ENCODE measurements at regions not wholly inside any gene's neighbourhood (a gene's known extent, or its start where the extent isn't known, plus 50 kb on each side); places are given as distances from the start of the nearest gene placed in this dataset.
"Not testable (repeated sequence)": the region's sequence is repeated elsewhere in the genome, so short reads cannot be mapped to it uniquely, and the experiment has no call there.

DNA sequence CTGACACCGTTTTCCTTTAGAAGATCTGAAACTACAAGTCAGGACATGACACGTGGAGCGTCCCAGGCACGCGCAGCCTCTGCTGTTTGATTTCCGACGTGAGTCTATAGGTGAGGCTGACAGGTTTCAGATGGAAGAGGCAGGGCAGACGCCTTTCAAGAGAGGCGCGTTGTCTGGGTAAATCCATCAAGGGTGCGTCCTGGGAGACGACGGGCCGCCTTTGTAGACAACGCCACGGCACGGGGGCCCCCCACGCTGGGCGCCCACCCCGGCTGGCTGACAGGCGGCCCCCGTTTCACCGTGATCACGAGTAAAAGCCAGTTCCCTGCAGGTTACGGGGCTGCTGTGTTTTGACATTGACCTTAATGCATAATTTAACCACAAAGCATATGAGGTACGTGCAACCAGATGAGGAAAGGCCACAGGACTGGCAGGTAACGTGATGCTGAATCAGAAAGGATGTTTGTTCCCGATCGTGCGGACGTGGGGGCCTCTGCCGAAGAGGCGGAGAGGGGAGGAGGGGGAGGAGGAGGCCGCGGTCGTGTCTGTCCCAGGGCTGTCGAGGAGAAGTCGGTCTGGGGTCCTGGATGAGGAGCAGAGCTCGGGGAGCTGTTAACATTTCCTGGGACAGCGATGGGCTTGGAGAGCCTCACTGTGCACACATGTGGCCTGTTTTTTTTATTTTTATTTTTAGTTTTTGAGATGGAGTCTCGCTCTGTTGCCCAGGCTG lies 51.1 kb upstream of the PPP2R3B start:
- no peak for DNase-seq (ENCODE audit: low spot score)

DNA sequence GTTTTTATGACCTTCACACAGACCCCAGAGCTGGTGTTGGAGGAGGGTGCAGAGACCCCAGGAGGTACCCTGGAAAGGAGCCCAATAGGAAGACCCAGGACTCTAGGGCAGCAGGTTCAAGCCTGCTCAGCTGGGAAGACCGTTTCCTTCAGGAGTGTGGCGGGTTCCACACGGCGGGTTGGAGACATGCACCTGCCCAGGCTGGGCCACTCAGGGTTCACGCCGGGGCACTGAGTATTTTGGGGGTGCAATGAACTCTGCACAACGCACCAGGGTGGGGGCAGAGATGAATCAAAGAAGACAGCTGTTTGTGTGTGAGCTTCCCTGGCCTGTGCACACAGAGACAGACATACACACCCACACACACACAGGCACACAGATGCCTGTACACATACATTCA lies 52.5 kb upstream of the PPP2R3B start:
- DNase-seq (ENCODE audit: low spot score), result no peak

DNA sequence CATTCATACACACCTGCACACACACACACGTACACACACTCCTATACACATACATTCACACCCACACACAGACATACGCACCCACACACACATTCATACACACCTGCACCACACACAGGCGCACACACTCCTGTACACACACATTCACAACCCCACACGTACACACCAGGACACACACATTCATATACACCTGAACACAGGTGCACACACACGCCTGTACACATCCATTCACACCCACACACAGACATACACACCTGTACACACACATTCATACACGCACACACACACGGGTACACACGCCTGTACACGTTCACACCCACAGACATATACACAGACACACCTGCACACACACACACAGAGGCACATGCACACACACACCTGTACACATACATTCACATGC lies 53.0 kb upstream of the PPP2R3B start:
- DNase-seq (ENCODE audit: low spot score), result no peak

DNA sequence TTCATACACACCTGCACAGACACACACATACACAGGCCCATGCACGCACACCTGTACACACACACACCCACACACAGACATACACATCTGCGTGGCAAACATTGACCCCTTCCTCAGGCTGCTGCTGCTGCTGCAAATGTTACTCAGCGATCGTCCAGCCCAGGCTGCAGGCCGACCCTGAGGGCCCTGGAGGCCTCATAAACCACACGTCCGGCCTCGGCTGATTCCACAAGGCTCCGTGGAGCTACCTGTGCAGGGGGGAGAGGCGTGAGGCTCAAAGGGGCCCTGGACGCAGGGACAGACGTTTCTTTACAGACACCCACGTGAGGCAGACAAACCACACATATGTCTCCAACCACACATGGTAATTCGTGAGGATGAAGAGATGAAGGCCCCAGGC lies 53.9 kb upstream of the PPP2R3B start:
- no peak for DNase-seq (ENCODE audit: low spot score)

DNA sequence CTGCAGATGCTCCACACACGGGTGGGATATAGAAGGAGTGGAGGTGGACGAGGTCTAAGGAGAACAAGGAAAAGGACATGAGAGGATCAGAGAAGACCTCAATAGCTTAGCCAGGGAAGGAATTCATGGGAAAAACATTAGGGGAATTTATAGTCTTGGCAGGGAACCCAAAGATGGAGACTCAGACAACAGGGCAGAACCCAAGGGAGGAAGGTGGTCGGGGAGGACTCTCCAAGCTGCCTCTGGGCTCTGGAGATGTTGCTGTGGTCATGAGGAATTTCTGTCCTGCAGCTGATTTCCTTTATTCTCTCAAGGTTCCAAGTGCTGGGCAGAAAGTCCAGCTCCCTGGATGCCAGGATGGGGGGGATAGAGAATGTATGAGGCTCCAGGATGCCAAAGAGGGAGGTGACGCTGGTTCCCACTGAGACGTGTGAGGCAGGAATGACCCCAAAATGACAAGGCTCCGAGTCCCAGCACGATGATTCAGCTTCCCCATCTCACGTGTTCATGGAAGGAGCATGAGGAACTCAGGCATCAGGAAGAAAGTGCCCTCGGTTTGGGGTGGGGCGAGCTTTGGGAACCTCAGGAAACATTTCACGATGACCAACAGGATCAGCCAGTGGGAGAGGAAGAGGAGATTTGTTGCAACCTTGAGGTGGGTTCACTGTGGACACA lies 57.0 kb upstream of the PPP2R3B start:
- DNase-seq (ENCODE audit: low spot score), result no peak

DNA sequence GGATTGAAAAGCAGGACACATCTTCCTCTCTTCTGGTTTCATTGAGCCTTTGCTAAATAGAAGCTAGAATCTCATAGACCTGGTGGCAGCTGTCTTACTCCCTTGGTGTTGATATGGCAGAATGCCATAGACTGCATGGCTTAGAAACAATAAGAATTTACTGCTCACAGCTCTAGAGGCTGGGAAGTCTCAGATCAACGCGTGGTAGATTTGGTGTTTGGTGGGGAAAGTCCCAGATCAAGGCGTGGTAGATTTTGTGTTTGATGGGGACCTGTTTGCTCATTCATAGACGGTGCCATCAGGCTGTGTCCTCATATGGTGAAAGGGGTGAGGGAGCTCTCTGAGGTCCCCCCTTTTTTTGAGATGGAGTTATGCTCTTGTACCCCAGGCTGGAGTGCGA lies 57.6 kb upstream of the PPP2R3B start:
- DNase-seq (ENCODE audit: low spot score), result no peak

DNA sequence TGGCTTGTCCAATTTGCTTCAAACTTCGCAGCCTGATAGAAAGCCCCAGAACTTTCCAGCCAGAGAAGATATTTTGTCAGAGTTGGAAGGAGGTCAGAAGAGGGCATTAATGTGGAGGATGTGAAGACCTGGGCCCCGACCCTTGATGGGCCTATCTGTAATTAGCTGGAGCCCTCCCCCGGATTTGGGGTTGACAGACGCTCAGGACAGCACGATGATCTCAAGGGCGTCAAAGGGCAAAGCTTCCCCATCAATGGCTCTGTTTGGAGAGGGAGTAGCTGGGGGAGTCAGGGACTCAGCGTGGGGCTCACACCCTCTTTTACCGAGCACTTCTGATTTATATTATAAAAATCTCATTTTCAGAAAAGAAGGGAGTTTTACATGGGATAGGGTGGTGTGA lies 59.0 kb upstream of the PPP2R3B start:
- DNase-seq (ENCODE audit: low spot score), result no peak

DNA sequence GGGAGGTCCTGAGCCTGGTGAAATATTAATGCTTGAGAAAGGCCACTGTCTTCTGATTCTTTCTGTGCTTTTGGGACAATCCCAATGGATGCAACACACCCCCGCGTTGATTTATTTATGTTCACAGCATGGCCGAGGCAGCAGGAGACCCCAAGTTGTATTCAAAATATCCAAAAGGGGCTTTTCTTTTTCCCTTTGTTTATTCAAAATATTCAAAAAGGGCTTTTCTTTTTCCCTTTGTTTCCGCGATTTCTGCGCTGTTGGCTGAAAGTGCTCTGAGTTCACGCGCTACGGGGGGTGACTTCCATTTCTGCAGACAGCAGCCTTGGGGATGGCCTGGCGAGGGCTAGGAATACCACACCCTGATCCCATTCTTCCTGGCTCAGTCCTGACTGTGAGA lies 59.5 kb upstream of the PPP2R3B start:
- DNase-seq (ENCODE audit: low spot score), result no peak

DNA sequence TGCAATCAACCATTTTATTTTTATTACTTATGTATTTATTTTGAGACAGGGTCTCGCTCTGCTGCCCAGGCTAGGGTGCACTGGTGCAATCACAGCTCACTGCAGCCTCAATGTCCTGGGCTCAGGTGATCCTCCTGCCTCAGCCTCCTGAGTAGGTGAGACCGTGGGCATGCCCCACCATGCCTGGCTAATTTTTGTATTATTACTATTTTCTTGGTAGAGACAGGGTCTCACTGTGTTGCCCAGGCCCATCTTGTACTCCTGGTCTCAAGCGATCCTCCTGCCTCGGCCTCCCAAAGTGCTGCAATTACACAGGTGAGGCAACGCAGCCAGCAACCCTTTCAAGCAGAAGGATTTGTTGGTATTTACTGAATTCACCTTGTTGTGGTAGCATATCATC lies 60.3 kb upstream of the PPP2R3B start:
- DNase-seq (ENCODE audit: low spot score), result no peak

DNA sequence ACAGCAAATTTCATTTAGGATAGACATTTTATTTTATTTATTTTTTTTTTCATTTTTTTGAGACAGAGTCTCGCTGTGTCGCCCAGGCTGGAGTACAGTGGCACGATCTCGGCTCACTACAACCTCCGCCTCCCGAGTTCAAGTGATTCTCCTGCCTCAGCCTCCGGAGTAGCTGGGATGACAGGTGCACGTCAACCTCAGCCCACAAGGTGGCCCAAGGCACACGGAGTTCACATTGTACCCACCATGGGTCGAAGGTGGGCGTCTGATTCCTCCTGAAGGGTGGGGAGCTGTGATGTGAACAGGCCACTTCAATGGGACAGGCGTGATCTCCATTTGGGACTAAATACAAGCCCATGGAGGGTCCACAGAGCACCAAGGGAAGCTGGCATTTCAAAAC lies 65.0 kb upstream of the PPP2R3B start:
- DNase-seq (ENCODE audit: low spot score), result not testable (repeated sequence)

DNA sequence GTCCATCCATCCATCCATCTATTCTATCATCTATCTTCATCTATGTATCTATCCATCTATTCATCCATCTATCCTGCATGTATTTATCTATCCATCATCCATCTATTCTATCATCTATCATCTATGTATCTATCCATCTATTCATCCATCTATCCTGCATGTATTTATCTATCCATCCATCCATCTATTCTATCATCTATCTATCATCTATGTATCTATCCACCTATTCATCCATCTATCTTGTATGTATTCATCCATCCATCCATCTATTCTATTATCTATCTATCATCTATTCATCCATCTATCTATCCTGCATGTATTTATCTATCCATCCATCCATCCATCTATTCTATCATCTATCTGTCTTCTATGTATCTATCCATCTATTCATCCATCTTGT lies 65.9 kb upstream of the PPP2R3B start:
- no peak for DNase-seq (ENCODE audit: low spot score)

DNA sequence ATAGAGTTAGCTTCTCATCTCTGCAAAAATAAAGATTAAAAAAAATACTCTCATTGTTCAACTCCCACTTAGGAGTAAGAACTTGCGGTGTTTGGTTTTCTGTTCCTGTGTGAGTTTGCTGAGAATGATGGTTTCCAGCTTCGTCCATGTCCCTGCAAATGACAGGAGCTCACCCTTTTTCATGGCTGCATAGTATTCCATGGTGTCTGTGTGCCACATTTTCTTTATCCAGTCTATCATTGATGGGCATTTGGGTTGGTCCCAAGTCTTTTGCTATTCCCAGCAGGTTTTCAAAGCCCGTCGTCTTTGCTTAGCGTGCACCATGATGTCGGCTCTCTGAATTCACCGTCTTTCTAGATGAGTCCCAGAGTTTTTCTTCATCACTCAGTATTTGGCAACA lies 67.8 kb upstream of the PPP2R3B start:
- DNase-seq (ENCODE audit: low spot score), result not testable (repeated sequence)

DNA sequence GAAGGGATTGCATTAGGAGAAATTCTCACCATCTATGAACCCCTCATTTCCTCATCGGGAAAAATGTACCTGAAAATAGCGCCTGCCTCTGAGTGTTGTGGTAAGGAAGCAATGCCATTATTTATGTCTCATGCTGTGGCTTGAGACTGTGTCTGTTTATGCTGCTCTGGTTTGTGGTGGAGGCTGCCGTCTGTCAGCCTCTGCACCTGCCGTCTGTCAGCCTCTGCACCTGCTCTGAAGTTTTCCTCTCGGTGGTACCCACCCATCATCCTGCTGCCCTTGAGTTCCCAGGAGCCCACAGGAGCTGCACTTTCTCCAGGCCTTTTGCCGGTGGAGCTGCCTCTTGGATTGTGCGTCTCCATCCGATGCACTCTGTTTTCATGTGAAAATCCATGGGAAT lies 68.5 kb upstream of the PPP2R3B start:
- DNase-seq (ENCODE audit: low spot score), result no peak

DNA sequence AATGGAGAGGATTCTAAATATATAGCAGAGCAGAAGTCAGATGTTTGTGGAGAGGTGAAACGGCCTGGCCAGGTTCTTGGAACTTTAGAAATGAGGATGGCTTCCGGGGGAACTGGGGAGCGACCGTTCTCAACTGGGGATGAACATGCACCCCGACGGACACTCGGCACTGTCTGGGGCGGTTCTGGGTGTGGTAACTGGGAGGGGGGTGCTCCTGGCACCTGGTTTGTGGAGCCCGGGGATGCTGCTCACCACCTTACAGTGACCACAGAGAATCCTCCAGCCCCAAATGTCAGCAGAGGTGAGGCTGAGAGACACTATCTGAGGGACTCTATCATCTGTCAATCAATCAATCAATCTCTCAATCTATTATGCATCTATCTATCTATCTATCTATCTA lies 69.0 kb upstream of the PPP2R3B start:
- no peak for DNase-seq (ENCODE audit: low spot score)

DNA sequence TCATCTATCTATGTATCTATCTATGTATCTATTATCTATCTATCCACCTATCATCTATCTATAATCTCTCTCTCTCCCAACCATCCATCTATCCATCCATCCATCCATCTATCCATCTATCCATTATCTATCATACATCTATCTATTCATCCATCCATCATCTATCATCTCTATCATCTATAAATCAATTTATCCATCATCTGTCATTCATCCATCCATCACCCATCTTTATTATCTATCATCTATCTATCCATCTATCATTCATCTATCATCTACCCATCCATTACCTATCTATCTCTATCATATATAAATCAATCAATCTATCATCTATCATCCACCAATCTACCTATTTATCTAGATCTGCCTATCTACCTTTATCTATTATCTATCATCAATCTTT lies 69.4 kb upstream of the PPP2R3B start:
- DNase-seq (ENCODE audit: low spot score), result no peak

DNA sequence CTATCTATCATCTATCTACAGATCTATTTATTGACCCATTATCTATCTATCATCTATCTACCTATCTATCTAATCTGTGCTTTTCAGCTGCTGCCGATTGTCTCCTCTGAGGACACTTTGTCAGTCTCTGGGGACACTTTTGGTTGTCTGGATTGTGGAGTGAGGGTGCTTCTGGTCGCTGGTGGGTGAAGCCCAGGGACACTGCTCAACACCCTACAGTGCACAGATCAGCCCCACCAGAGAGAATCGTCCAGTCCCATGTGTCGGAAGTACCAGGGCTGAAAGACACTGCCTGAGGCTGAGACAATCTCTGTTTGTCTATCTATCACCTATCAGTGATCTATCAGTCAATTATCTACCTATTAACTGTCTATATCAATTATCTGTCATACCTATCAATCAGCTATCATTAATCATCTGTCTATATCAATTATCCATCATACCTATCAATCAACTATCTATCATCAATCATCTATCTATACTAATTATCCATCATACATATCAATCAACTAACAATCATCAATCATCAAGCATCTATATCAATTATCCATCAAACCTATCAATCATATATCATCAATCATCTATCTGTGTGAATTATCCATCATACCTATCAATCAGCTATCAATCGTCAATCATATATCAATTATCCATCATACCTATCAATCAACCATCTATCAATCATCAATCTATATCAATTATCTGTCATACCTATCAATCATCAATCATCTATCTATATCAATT lies 70.0 kb upstream of the PPP2R3B start:
- DNase-seq (ENCODE audit: low spot score), result no peak

DNA sequence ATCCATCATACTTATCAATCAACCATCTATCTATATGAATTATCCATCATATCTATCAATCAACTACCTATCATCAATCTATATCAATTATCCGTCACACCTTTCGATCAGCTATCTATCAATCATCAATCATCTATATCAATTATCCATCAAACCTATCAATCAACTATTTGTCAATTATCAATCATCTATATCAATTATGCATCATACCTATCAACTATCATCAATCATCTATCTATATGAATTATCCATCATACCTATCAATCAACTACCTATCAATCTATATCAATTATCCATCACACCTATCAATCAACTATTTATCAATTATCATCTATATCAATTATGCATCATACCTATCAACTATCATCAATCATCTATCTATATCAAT lies 70.6 kb upstream of the PPP2R3B start:
- DNase-seq (ENCODE audit: low spot score), result no peak

DNA sequence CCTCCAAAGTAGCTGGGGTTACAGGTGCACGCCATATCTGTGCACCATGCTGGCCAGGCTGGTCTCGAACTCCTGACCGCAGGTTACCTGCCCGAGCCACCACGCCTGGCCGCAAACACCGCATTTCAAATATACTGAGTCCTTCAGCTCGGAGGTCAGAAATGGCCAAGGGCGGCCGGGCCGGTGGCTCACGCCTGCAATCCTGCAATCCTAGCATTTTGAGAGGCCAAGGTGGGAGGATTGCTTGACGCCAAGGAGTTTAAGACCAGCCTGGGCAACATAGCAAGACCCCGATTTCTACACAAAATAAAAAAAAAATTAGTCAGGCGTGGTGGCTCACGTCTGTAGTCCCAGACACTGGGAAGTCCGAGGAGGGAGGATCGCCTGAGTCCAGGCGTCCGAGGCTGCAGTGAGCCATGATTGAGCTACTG lies 71.9 kb upstream of the PPP2R3B start:
- no peak for DNase-seq (ENCODE audit: low spot score)

DNA sequence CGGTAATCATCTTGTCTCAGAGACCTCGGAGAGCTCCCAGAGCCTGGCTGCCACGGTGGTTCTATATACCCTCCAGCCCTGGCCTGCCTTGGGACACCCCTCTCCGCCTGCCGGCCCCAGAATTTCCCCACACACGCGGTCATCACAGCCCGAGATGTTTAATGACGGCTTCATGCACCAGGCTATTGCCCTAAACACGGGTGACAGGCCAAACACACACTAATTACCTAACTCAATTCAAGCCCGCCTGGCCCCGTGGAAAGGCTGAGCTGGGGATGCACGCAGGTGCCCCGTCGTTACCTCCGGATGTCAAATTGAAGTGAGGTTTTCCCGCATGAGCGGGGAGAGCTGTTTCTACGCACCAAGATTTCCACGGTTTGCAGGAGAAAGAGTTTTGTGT lies 72.9 kb upstream of the PPP2R3B start:
- no peak for DNase-seq (ENCODE audit: low spot score)

DNA sequence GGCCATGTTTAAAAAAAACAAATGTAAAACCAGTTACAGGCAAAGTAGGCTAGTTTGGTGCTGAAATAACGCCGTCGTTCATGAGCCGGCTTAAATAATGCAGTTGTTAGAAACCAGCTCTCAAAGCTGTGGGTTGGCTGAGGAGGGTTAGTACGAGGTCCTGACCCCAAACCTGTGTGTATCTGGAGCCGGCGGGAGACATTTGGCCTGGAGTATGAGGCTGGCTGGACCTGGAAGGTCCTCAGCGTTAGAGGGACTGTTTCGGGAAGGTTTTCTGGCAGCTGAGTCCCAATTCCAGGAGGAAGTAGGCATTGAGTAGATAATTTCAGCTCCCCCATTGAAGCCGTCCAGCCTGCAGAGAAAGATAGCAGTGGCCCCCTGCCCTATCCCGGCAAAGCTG lies 73.4 kb upstream of the PPP2R3B start:
- DNase-seq (ENCODE audit: low spot score), result no peak

DNA sequence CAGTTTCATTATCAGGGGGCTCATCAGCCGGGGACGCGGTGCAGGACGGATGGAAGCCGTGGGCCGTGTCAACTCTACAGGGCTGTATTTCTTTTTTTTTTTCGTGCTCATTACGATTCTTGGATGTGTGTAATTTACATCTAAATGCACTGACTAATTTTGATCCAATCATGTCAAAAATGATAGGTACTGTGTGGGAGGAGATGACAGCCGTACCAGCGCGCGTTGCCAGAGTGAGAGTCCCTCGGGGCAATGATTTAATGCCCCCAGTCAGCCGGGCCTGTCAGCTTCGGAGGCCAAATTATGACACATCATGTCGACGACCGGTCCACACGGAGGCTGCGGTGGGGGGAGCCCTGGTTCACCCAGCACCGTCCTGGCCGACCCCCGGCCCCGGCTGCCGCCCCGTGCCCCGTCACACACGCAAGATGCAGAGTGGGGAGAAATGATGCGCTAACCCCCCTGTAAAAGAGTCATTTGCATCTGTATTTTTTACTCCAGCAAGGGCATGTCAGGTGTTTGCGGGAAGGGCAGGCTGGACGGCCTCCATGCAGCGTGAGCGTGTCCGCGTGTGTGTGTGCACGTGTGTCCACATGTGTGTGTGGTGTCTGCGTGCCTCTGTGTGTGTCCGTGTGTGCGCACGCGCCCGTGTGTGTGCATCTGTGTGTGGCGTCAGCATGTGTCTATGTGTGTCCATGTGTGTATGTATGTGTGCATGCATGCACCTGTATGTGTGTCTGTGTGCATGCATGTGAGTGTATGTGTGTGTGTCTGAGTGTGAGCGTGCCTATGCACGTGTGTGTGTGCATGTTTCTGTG lies 74.3 kb upstream of the PPP2R3B start:
- no peak for DNase-seq (ENCODE audit: low spot score)

DNA sequence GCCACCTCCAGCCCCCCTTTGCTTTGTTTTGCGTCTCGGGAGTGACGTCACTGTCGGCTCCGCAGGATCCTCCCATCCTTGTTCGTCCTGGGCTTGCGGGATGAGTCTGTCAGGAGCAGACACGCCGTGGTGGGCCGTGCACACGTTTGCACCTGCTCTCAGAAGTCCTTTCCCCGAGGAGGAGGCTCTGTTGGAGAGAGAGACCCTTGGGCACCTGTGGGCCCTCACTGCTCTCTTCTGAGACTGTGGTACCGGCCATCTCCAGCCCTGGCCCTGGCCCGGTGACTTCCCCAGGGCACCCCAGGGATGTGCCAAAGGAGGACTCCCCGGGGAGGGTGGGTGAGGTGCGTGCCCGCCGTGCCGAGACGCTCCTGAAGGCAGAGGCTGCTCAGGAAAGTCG lies 76.1 kb upstream of the PPP2R3B start:
- no peak for DNase-seq (ENCODE audit: low spot score)
